Suprapubic skin (tissue), 3 donors: ENCODE measurements at regions not wholly inside any gene's neighbourhood (a gene's known extent, or its start where the extent isn't known, plus 50 kb on each side); places are given as distances from the start of the nearest gene placed in this dataset.

Source experiments
- CTCF ChIP-seq, 2 donors: fragments of 200-600 bp in 1 of 2; fragments of 450-650 bp in 1 of 2; sonication (generic) in 1 of 2; IDR thresholded peaks; one replicate each; pipeline ENCODE4 v1.5.1; 2016 to 2019; ENCODE audit warnings: antibody characterized with exemption in 2 of 2, mild to moderate bottlenecking in 1 of 2, moderate library complexity in 1 of 2
- POLR2A ChIP-seq, 2 donors: fragments of 450-650 bp; IDR thresholded peaks; one replicate each; pipeline ENCODE4 v1.6.1; 2017; ENCODE audit warnings: antibody characterized with exemption in 2 of 2, mild to moderate bottlenecking in 2 of 2, moderate library complexity in 2 of 2

DNA sequence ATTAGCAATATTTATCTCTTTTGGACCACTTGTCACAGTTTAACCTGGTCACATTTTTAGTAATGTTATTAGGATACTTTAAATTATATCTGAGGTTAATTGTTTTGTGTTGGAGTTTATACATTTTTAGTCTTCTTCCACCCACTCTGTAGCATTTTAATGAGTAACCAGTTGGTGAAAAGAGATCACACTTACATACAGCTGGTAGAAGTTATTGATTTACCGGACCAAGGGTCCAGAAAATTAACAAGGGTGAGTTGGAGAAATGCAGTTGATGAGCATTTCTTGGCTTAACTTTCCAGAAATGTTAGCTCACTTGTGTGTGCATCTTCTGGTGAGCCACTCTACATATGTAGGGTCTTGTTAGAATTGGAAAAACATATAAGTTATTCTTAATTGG is 219.6 kb downstream of the GRXCR1 start:
- TF ChIP-seq CTCF (IDR thresholded peaks at IDR 0.05), result no peak
- no peak for TF ChIP-seq POLR2A (IDR thresholded peaks at IDR 0.05)
